NB4 (cell line): ENCODE measurements at regions not wholly inside any gene's neighbourhood (a gene's known extent, or its start where the extent isn't known, plus 50 kb on each side); places are given as distances from the start of the nearest gene placed in this dataset.

Source experiments
- DNase-seq: peaks from one replicate; pipeline ENCODE4 v3.0.0; 2010; ENCODE audit warnings: low read depth
- H3K4me3 ChIP-seq: one replicate; pipeline ENCODE4 v1.5.1; 2011; ENCODE audit warnings: mild to moderate bottlenecking, low read depth, low read length, moderate library complexity
- MAX ChIP-seq: IDR thresholded peaks from 2 replicates; pipeline ENCODE4 v1.6.1; 2011; ENCODE audit warnings: low read depth, low read length
- MYC ChIP-seq: IDR thresholded peaks from 2 replicates; pipeline ENCODE4 v1.6.1; 2011; ENCODE audit warnings: low read depth, low read length
- POLR2A ChIP-seq: IDR thresholded peaks from 2 replicates; pipeline ENCODE4 v1.6.1; 2011; ENCODE audit warnings: mild to moderate bottlenecking; ENCODE audit not compliant: insufficient read length; ENCODE audit errors: extremely low read depth
- TF ChIP-seq, protein P1 (sequence below): IDR thresholded peaks from one replicate; pipeline ENCODE4 v1.5.1; 2012; ENCODE audit warnings: low read depth, low read length

- TF ChIP-seq POLR2A (no peak), MAX (no peak), MYC (no peak)
- TF ChIP-seq, protein P1, sequence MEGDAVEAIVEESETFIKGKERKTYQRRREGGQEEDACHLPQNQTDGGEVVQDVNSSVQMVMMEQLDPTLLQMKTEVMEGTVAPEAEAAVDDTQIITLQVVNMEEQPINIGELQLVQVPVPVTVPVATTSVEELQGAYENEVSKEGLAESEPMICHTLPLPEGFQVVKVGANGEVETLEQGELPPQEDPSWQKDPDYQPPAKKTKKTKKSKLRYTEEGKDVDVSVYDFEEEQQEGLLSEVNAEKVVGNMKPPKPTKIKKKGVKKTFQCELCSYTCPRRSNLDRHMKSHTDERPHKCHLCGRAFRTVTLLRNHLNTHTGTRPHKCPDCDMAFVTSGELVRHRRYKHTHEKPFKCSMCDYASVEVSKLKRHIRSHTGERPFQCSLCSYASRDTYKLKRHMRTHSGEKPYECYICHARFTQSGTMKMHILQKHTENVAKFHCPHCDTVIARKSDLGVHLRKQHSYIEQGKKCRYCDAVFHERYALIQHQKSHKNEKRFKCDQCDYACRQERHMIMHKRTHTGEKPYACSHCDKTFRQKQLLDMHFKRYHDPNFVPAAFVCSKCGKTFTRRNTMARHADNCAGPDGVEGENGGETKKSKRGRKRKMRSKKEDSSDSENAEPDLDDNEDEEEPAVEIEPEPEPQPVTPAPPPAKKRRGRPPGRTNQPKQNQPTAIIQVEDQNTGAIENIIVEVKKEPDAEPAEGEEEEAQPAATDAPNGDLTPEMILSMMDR, result no peak
- no peak overlapping the region for H3K4me3 ChIP-seq
- no peak for DNase-seq
Observed at GRCh38 chr2:59395119-59395518, 1154.0 kb upstream of the FANCL start.

DNA sequence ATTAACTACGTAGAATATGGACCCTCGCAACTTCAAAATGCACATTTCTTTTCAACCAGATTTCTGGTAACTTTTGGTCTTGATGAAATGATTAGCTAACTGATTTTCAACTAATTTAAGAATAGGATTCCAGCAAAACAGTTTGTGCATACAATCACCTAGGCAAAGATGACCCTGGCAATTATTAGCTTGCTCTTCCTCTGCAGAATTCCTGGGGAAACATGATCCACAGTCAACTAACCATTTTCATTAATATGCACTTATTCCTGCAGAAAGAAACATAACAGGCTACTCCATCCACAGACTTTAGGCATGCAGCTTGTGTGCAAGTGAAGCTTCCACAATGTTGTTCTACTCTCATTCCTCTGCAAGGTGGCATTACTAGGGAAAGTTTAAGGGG, 1150.8 kb upstream of the FANCL start:
- no peak overlapping the region for H3K4me3 ChIP-seq
- no peak for DNase-seq
- TF ChIP-seq MAX (no peak), MYC (no peak), POLR2A (no peak)
- TF ChIP-seq, protein P1, result no peak

GRCh38 chr2:59390581-59390980, 1149.5 kb upstream of the FANCL start:
- DNase-seq, result no peak
- TF ChIP-seq POLR2A (no peak), MAX (no peak)
- no peak overlapping the region for H3K4me3 ChIP-seq

GRCh38 chr2:59389240-59389639, 1148.1 kb upstream of the FANCL start:
- TF ChIP-seq MAX, result no peak
- no peak for TF ChIP-seq POLR2A
- TF ChIP-seq MYC, result no peak
- no peak overlapping the region for H3K4me3 ChIP-seq
- DNase-seq, result no peak

DNA sequence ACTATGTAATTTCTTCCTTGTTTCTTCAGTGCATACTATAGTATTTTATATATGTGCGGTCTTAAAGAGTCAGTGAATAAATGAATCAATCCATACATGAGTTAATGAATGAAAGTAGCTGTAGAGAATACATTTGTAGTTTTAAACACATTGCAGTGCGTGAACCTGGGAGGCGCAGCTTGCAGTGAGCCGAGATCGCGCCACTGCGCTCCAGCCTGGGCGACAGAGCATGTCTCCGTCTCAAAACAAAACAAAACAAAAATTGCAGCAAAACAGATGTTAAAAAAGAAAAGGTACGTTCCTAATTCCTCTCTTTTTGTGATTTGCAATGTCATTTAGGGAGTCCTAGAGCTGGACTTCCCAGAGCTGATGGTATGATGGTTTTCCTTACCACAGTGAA, 1144.8 kb upstream of the FANCL start:
- no peak overlapping the region for H3K4me3 ChIP-seq
- DNase-seq, result no peak
- TF ChIP-seq MAX (no peak), MYC (no peak), POLR2A (no peak)
- TF ChIP-seq, protein P1, result no peak

DNA sequence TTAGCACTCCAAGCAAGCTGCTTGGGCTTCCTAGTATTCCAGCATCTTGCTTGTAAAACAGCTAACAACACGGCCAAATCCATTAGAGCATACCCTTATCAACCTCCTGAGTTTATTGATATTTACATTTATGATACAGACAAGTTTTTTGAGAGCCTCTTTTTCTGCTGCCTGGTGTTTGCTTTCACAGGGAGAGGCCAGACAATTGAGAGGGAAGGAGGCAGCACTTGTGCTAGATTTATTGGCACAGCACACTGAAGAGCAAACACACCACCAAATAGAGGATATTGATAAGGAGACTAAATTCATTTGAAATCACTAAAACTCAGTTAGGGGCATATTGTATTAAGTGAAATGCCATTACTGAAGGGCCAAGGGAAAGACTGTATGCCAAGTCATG, 1142.3 kb upstream of the FANCL start:
- no peak for TF ChIP-seq MAX
- no peak for TF ChIP-seq MYC
- TF ChIP-seq, protein P1, result no peak
- no peak for TF ChIP-seq POLR2A
- no peak for DNase-seq
- no peak overlapping the region for H3K4me3 ChIP-seq

- H3K4me3 ChIP-seq, result no peak overlapping the region
- no peak for DNase-seq
- TF ChIP-seq POLR2A, result no peak
- TF ChIP-seq MAX, result no peak
- TF ChIP-seq, protein P1, result no peak
- no peak for TF ChIP-seq MYC
Observed at GRCh38 chr2:59378127-59378526, 1137.0 kb upstream of the FANCL start.
